ENCODE measurements at regions not wholly inside any gene's neighbourhood (a gene's known extent, or its start where the extent isn't known, plus 50 kb on each side); places are given as distances from the start of the nearest gene placed in this dataset.

GRCh38 chr16:76882105-76882504 lies 308.9 kb upstream of the MON1B start:
- no peak overlapping the region for H3K9ac ChIP-seq (ENCODE audit: low read depth, low read length, poor library complexity, severe bottlenecking)
- no peaks in the 10 kb centered on the region for H3K27me3 ChIP-seq (ENCODE audit: insufficient read depth, low read length, poor library complexity, severe bottlenecking)
- no peak overlapping the region for H3K4me3 ChIP-seq (ENCODE audit: low read length, poor library complexity, severe bottlenecking)
- TF ChIP-seq, protein P1, sequence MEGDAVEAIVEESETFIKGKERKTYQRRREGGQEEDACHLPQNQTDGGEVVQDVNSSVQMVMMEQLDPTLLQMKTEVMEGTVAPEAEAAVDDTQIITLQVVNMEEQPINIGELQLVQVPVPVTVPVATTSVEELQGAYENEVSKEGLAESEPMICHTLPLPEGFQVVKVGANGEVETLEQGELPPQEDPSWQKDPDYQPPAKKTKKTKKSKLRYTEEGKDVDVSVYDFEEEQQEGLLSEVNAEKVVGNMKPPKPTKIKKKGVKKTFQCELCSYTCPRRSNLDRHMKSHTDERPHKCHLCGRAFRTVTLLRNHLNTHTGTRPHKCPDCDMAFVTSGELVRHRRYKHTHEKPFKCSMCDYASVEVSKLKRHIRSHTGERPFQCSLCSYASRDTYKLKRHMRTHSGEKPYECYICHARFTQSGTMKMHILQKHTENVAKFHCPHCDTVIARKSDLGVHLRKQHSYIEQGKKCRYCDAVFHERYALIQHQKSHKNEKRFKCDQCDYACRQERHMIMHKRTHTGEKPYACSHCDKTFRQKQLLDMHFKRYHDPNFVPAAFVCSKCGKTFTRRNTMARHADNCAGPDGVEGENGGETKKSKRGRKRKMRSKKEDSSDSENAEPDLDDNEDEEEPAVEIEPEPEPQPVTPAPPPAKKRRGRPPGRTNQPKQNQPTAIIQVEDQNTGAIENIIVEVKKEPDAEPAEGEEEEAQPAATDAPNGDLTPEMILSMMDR (conservative IDR thresholded peaks at IDR 0.05; ENCODE audit: low read length), result no peak
- TF ChIP-seq EZH2phosphoT487 (IDR thresholded peaks at IDR 0.05; ENCODE audit: borderline replicate concordance), result no peak
- H4K20me1 ChIP-seq (ENCODE audit: insufficient read depth, low read length, poor library complexity, severe bottlenecking), result no peaks in the 10 kb centered on the region
- H3K4me2 ChIP-seq (ENCODE audit: low read depth, low read length, poor library complexity, severe bottlenecking), result no peak overlapping the region
- H3K79me2 ChIP-seq (ENCODE audit: insufficient read depth, low read length), result no peaks in the 10 kb centered on the region
- H3K4me1 ChIP-seq (ENCODE audit: insufficient read depth, low read length, poor library complexity, severe bottlenecking), result no peaks in the 10 kb centered on the region
- no peaks in the 10 kb centered on the region for H3K9me3 ChIP-seq (ENCODE audit: insufficient read depth, low read depth, low read length)
- no peaks in the 10 kb centered on the region for H3F3A ChIP-seq (ENCODE audit: low read depth)
- no peaks in the 10 kb centered on the region for H3K36me3 ChIP-seq (ENCODE audit: insufficient read depth, low read length)
- H2AFZ ChIP-seq (ENCODE audit: low read length), result no peak overlapping the region
- no peaks in the 10 kb centered on the region for H3K9me2 ChIP-seq (replicated peaks; ENCODE audit: low read depth, low read length)

DNA sequence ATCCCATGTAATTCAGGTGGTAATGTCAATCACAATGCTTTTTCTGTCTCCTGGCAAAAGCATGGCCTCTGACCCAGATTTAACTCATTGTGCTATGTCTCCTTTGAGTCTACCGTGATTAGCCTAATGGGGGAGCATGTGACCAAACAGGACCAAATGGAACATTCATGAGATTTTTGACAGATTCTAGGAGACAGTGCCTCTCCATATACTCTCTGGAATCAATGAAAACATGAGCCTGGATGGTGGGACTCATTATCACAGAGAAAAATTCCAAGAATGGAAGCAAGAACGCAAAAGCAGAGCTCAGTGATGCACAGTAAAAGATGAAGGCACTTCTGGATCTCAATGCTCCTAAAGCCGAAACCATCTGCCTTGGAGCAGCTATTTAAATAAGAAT lies 307.9 kb upstream of the MON1B start:
- H3F3A ChIP-seq (ENCODE audit: low read depth), result no peaks in the 10 kb centered on the region
- no peaks in the 10 kb centered on the region for H4K20me1 ChIP-seq (ENCODE audit: insufficient read depth, low read length, poor library complexity, severe bottlenecking)
- no peaks in the 10 kb centered on the region for H3K36me3 ChIP-seq (ENCODE audit: insufficient read depth, low read length)
- H3K27me3 ChIP-seq (ENCODE audit: insufficient read depth, low read length, poor library complexity, severe bottlenecking), result no peaks in the 10 kb centered on the region
- H3K9me3 ChIP-seq (ENCODE audit: insufficient read depth, low read depth, low read length), result no peaks in the 10 kb centered on the region
- no peak overlapping the region for H3K9ac ChIP-seq (ENCODE audit: low read depth, low read length, poor library complexity, severe bottlenecking)
- no peaks in the 10 kb centered on the region for H3K9me2 ChIP-seq (replicated peaks; ENCODE audit: low read depth, low read length)
- H3K4me1 ChIP-seq (ENCODE audit: insufficient read depth, low read length, poor library complexity, severe bottlenecking), result no peaks in the 10 kb centered on the region
- H3K79me2 ChIP-seq (ENCODE audit: insufficient read depth, low read length), result no peaks in the 10 kb centered on the region
- H3K4me2 ChIP-seq (ENCODE audit: low read depth, low read length, poor library complexity, severe bottlenecking), result no peak overlapping the region
- H2AFZ ChIP-seq (ENCODE audit: low read length), result no peak overlapping the region
- no peak overlapping the region for H3K4me3 ChIP-seq (ENCODE audit: low read length, poor library complexity, severe bottlenecking)
- no peak for TF ChIP-seq EZH2phosphoT487 (IDR thresholded peaks at IDR 0.05; ENCODE audit: borderline replicate concordance)
- TF ChIP-seq, protein P1 (conservative IDR thresholded peaks at IDR 0.05; ENCODE audit: low read length), result no peak

GRCh38 chr16:76885776-76886537 lies 305.0 kb upstream of the MON1B start:
- Histone ChIP-seq H3K4me2 (ENCODE audit: low read depth, low read length, poor library complexity, severe bottlenecking) (no peak overlapping the region), H3F3A (ENCODE audit: low read depth) (no peaks in the 10 kb centered on the region), H2AFZ (ENCODE audit: low read length) (no peak overlapping the region), H3K4me1 (ENCODE audit: insufficient read depth, low read length, poor library complexity, severe bottlenecking) (no peaks in the 10 kb centered on the region), H3K36me3 (ENCODE audit: insufficient read depth, low read length) (no peaks in the 10 kb centered on the region), H3K27me3 (ENCODE audit: insufficient read depth, low read length, poor library complexity, severe bottlenecking) (no peaks in the 10 kb centered on the region), H3K9me2 (replicated peaks; ENCODE audit: low read depth, low read length) (no peaks in the 10 kb centered on the region), H3K4me3 (ENCODE audit: low read length, poor library complexity, severe bottlenecking) (no peak overlapping the region), H3K9ac (ENCODE audit: low read depth, low read length, poor library complexity, severe bottlenecking) (no peak overlapping the region), H4K20me1 (ENCODE audit: insufficient read depth, low read length, poor library complexity, severe bottlenecking) (no peaks in the 10 kb centered on the region), H3K79me2 (ENCODE audit: insufficient read depth, low read length) (no peaks in the 10 kb centered on the region), H3K9me3 (ENCODE audit: insufficient read depth, low read depth, low read length) (no peaks in the 10 kb centered on the region)
- TF ChIP-seq, protein P1 (conservative IDR thresholded peaks at IDR 0.05; ENCODE audit: low read length), result no peak
- no peak for TF ChIP-seq EZH2phosphoT487 (IDR thresholded peaks at IDR 0.05; ENCODE audit: borderline replicate concordance)
